Spleen (tissue), 11 donors: ENCODE measurements at regions not wholly inside any gene's neighbourhood (a gene's known extent, or its start where the extent isn't known, plus 50 kb on each side); places are given as distances from the start of the nearest gene placed in this dataset.

Experiments
- DNase-seq: peaks from one replicate; pipeline ENCODE4 v3.0.0-alpha.2; 2020
- H3K27ac ChIP-seq, 8 donors: fragments of 200-600 bp; sonication (generic) in 7 of 8; 1 replicate in 4 of 8; 2 replicates in 4 of 8; pipeline versions ENCODE4 v1.5.0 to v1.8.0; 2016 to 2021; ENCODE audit warnings: inconsistent platforms in 4 of 8, mild to moderate bottlenecking in 4 of 8, moderate library complexity in 1 of 8
- H3K27me3 ChIP-seq, 7 donors: fragments of 200-600 bp; sonication (generic) in 6 of 7; replicated peaks in 1 of 7; 1 replicate in 4 of 7; 2 replicates in 3 of 7; pipeline versions ENCODE4 v1.5.0 to v1.8.0; 2016 to 2021; ENCODE audit warnings: inconsistent platforms in 3 of 7, mild to moderate bottlenecking in 1 of 7
- H3K36me3 ChIP-seq, 6 donors: fragments of 200-600 bp; sonication (generic) in 5 of 6; 1 replicate in 4 of 6; 2 replicates in 2 of 6; pipeline versions ENCODE4 v1.5.0 to v1.8.0; 2016 to 2021; ENCODE audit warnings: inconsistent platforms in 2 of 6
- H3K4me1 ChIP-seq, 6 donors: fragments of 200-600 bp; sonication (generic) in 5 of 6; 1 replicate in 3 of 6; 2 replicates in 3 of 6; pipeline versions ENCODE4 v1.5.0 to v1.8.0; 2016 to 2021; ENCODE audit warnings: inconsistent platforms in 3 of 6
- H3K4me3 ChIP-seq, 8 donors: fragments of 200-600 bp; sonication (generic) in 7 of 8; 1 replicate in 4 of 8; 2 replicates in 4 of 8; pipeline versions ENCODE4 v1.5.0 to v1.8.0; 2016 to 2021; ENCODE audit warnings: inconsistent platforms in 4 of 8, mild to moderate bottlenecking in 4 of 8, moderate library complexity in 2 of 8
- H3K9me3 ChIP-seq, 8 donors: fragments of 200-600 bp; sonication (generic) in 7 of 8; 1 replicate in 4 of 8; 2 replicates in 4 of 8; pipeline versions ENCODE4 v1.5.0 to v1.8.0; 2016 to 2021; ENCODE audit warnings: inconsistent platforms in 4 of 8
- CTCF ChIP-seq, 11 experiments: fragments of 200-600 bp in 7 of 11; fragments of 450-650 bp in 4 of 11; sonication (generic) in 4 of 11; IDR thresholded peaks in 8 of 11; conservative IDR thresholded peaks in 3 of 11; 1 replicate in 7 of 11; 2 replicates in 4 of 11; pipeline versions ENCODE4 v1.4.0 to v1.8.0; 2016 to 2021; ENCODE audit warnings: antibody characterized with exemption in 11 of 11, inconsistent platforms in 4 of 11, mild to moderate bottlenecking in 1 of 11
- POLR2A ChIP-seq, 3 donors: fragments of 450-650 bp; IDR thresholded peaks; one replicate each; pipeline ENCODE4 v1.5.1; 2017; ENCODE audit warnings: antibody characterized with exemption in 3 of 3, mild to moderate bottlenecking in 1 of 3
- POLR2AphosphoS5 ChIP-seq, 3 donors: sonication (generic); formaldehyde crosslinking; IDR thresholded peaks; one replicate each; pipeline ENCODE4 v1.5.1; 2017; ENCODE audit warnings: antibody characterized with exemption in 3 of 3
- WGBS, 5 donors: extraction: QIAGEN DNeasy Blood & Tissue Kit in 3 of 5; methylation state at CpG; one replicate each; pipeline versions ENCODE4 v1.1.5 to v1.1.7; 2013 to 2018; 5-methylcytosine and 5-hydroxymethylcytosine counted together
- intact Hi-C: fragments of 100-400 bp; cut with DNase I; formaldehyde crosslinking; loops from one replicate; pipeline ENCODE4 v1.15.0; 2023; ENCODE audit warnings: low total_unique reads
- donor health status: healthy with polysubstance abuse.
- donor health status: DM: no; HTN: no; CAD: no; lungs with moderate emphysema.
- donor health status: DM: no; HTN: no; CAD: no.
- donor health status: Bipolar disorder and iron deficiency.
- donor health status: healthy.
- donor health status: DM: no; HTN: no; CAD: no.
- donor health status: DM: yes; HTN: yes; CAD: no.

- peaks cover 0 to 4% (median 0%) of the 10 kb centered on the region in 8 donors for H3K9me3 ChIP-seq
- 87 to 93% (median 89%) methylated on average over 12 to 17 of the region's 17 CpGs for WGBS, 5 donors
- TF ChIP-seq POLR2AphosphoS5 (IDR thresholded peaks at IDR 0.05) (no peak), CTCF (IDR thresholded peaks at IDR 0.05 in 8 of 11, conservative IDR thresholded peaks at IDR 0.05 in 3 of 11) (no peak), POLR2A (IDR thresholded peaks at IDR 0.05) (no peak)
- peaks cover 0 to 15% (median 8%) of the 10 kb centered on the region in 6 donors for H3K4me1 ChIP-seq
- H3K36me3 ChIP-seq, result no peaks in the 10 kb centered on the region
- no peak overlapping the region for H3K4me3 ChIP-seq
- no peak overlapping the region for H3K27ac ChIP-seq
- intact Hi-C loops, result no loop called here
- peak; percentile 59 for DNase-seq
- H3K27me3 ChIP-seq, result peaks cover 0 to 17% (median 0%) of the 10 kb centered on the region in 7 donors
Observed at GRCh38 chr10:131724891-131725580, 175.8 kb upstream of the PPP2R2D start.

- H3K27ac ChIP-seq, result no peak overlapping the region
- 81 to 88% (median 86%) methylated on average over 17 of the region's 17 CpGs for WGBS, 5 donors
- H3K4me1 ChIP-seq, result peaks cover 0 to 15% (median 8%) of the 10 kb centered on the region in 6 donors
- peak; percentile 63 for DNase-seq
- H3K9me3 ChIP-seq, result no peaks in the 10 kb centered on the region
- H3K27me3 ChIP-seq, result peaks cover 0 to 17% (median 0%) of the 10 kb centered on the region in 7 donors
- H3K36me3 ChIP-seq, result no peaks in the 10 kb centered on the region
- H3K4me3 ChIP-seq, result no peak overlapping the region
- TF ChIP-seq CTCF (IDR thresholded peaks at IDR 0.05 in 8 of 11, conservative IDR thresholded peaks at IDR 0.05 in 3 of 11) (no peak), POLR2AphosphoS5 (IDR thresholded peaks at IDR 0.05) (no peak), POLR2A (IDR thresholded peaks at IDR 0.05) (no peak)
- intact Hi-C loops, result no loop called here
Observed at GRCh38 chr10:131725581-131726069, 175.2 kb upstream of the PPP2R2D start.

- TF ChIP-seq POLR2AphosphoS5 (IDR thresholded peaks at IDR 0.05) (peak; percentile 15 to 57 (median 49)), POLR2A (IDR thresholded peaks at IDR 0.05) (no peak)
- no peak overlapping the region for H3K27ac ChIP-seq
- intact Hi-C loops, result no loop called here
- no peaks in the 10 kb centered on the region for H3K9me3 ChIP-seq
- H3K4me3 ChIP-seq, result no peak overlapping the region
- peaks cover 0 to 17% (median 0%) of the 10 kb centered on the region in 7 donors for H3K27me3 ChIP-seq
- H3K36me3 ChIP-seq, result no peaks in the 10 kb centered on the region
- peaks cover 0 to 15% (median 8%) of the 10 kb centered on the region in 6 donors for H3K4me1 ChIP-seq
- DNase-seq, result peak; percentile 79
- 22 to 32% (median 25%) methylated on average over 30 of the region's 30 CpGs for WGBS, 5 donors
Observed at GRCh38 chr10:131726076-131726880, 174.5 kb upstream of the PPP2R2D start.

- no peak for TF ChIP-seq POLR2AphosphoS5 (IDR thresholded peaks at IDR 0.05)
- TF ChIP-seq CTCF (IDR thresholded peaks at IDR 0.05 in 8 of 11, conservative IDR thresholded peaks at IDR 0.05 in 3 of 11), result no peak
- TF ChIP-seq POLR2A (IDR thresholded peaks at IDR 0.05), result no peak
- Histone ChIP-seq H3K27ac (no peak overlapping the region), H3K4me1 (peaks cover 0 to 15% (median 8%) of the 10 kb centered on the region in 6 donors), H3K27me3 (peaks cover 0 to 17% (median 0%) of the 10 kb centered on the region in 7 donors), H3K36me3 (no peaks in the 10 kb centered on the region), H3K4me3 (no peak overlapping the region), H3K9me3 (peaks cover 0 to 2% (median 0%) of the 10 kb centered on the region in 8 donors)
- intact Hi-C loops, result no loop called here
- 75 to 82% (median 78%) methylated on average over 14 of the region's 14 CpGs for WGBS, 5 donors
- DNase-seq, result peak; percentile 62
Observed at GRCh38 chr10:131726967-131727366, 173.8 kb upstream of the PPP2R2D start.
